ENCODE measurements at regions not wholly inside any gene's neighbourhood (a gene's known extent, or its start where the extent isn't known, plus 50 kb on each side); places are given as distances from the start of the nearest gene placed in this dataset.
A peak's percentile ranks its signal among the peaks of the same experiment; 100 is the strongest.

DNA sequence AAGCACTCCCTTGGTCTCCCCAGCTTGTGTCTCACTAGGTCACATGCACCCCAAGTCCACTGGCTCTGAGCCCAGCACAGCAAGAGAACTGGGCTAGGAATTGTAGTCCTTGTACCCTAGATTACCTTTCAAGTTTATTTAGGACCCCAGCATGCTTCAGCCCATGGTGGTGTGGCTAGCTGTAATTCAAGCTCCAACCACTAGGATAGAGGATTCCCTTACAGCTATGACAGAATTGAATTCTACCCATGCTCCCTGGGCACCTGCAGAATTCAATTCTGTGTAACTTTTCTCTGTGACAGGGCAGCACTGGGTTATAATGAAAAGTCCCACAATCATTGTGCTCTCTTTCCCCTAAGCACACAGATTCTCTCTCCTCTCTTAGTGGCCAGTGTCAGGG is 253.8 kb upstream of the DMD start:
- DNase-seq (ENCODE audit: low spot score), result no peak

DNA sequence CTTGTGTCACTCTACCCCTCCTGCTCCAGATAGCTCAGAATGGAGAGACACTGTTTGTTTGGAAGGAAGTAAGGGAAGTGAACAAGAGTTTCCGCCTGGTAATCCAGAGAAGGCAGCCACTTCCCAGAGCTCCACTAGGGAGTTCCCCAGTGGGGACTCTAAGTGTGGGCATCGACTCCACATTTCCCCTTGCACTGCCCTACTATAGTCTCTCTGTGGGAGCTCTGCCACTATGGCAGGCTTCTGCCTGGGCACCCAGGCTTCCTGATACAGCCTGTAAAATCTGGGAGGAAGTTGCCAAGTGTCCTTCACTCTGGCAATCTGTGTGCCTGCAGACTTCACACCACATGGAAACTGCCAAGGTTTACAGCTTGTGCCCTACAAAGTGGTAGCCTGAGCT is 245.8 kb upstream of the DMD start:
- no peak for DNase-seq (ENCODE audit: low spot score)

DNA sequence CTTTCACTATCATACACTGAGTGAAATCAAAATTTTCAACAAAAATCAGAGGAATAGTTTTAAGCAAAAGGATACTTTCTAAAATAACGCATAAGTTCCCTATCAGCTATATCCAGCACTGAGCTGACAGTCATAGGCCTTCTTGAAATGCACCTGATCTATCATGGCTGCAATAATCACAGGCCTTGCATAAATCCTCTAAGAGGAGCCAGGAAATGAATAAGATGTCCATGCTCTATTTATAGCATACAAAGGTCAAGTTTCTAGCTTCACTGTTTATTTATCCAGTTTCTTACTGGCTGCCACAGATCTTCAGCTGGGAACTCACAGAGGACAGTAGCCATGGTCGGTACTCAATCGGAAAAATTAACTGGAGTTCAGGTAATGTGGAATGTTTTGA is 235.9 kb upstream of the DMD start:
- no peak for DNase-seq (ENCODE audit: low spot score)

DNA sequence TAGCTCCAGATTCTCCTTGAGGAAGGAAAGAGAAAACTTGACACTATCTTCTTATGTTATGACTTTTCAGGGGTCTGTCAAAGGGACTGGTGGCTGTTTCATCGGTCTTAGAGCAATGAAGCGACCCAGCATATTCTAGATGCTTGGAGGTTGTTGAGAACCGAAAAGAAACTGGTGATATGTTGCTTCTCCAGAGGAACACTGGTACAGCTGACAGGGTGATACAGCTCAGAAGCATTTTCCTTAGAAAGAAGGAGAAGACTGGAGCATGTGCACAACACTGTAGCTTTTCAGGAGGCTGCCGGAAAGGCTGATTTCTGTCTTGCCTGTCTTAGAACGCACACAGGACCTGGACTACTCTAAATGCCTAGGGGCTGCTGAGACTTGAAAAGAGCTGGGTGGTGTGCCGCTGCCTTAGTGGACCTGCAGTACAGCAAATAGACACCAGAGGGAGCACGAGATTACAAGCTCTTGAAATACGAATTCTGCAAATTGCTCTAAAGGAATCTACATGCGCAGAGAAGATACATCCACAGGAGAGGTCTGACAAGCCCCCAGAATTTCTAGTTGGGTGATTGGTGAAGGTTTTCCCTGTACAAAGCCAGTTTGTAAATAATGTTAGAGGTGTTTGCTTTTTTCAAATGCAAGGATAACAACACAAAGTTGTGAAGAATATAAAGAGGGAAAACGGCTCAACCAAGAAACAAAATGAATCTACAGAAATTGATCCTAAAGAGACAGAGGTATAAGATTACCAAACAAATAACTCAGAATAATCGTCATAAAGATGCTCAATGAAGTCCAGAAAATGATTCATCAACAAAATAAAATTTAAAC is 223.1 kb upstream of the DMD start:
- DNase-seq (ENCODE audit: low spot score), result peak; percentile 57

- no peak for DNase-seq (ENCODE audit: low spot score)
Measured at GRCh38 chrX:33416273-33416805, 205.0 kb upstream of the DMD start.

DNA sequence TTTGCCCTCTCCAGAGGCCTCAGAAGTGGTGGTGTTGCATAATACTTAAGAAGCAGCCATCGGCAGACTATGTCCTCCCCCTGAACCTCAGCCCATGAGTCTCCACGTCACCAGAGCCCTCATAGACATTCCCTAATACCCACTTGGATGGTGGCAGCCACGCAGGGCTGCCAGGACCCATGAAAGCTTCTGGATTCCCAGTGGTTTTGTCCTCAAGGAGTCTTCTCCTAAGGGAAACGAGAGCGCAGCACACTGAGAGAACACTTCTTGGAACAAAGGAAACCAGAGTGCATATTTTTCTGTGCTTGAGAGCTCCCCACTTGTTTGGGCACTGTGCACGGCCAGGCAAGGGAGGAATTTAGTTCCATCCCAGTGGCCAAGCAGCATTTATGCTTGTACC is 204.1 kb upstream of the DMD start:
- no peak for DNase-seq (ENCODE audit: low spot score)

GRCh38 chrX:33385546-33385945 is 174.2 kb upstream of the DMD start:
- DNase-seq (ENCODE audit: low spot score), result no peak

DNA sequence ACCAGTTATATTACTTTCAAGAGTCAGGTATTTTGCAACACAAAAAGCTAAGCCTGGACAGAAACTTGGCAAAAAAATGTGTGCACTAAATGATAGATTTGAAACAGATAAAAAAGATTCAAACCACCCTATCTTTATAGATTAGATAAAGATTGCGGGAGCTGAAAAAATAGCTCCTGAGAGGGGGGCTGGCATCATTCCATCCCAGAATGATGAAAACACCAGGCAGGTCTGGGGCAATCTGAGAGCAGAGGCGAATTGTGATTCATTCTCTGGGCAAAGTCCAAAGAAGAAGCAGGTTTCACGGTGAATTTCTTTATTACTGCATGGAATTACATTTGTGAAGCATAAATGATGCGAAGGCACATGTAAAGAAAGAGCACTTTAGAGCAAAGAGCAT is 168.5 kb upstream of the DMD start:
- no peak for DNase-seq (ENCODE audit: low spot score)

DNA sequence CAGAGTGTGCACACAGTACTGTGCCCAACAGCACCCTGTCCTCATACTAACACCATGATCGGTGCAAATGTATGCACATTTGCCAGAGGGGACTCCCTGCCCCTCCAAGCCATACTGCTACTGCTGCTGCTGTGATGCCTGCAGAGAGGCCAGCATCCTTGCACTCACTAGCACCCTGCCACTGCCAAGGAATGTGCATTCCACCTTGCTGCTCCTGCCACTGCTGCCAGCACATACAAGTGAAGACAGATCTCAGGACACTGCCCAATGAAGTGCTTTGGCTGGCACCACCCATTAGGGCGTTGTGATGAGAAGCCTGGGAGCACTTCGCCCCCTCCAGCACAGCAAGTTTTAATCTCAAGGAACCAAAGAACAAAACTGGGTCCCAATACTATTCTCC is 146.3 kb upstream of the DMD start:
- no peak for DNase-seq (ENCODE audit: low spot score)

GRCh38 chrX:33339219-33339618 is 127.9 kb upstream of the DMD start:
- DNase-seq (ENCODE audit: low spot score), result no peak

DNA sequence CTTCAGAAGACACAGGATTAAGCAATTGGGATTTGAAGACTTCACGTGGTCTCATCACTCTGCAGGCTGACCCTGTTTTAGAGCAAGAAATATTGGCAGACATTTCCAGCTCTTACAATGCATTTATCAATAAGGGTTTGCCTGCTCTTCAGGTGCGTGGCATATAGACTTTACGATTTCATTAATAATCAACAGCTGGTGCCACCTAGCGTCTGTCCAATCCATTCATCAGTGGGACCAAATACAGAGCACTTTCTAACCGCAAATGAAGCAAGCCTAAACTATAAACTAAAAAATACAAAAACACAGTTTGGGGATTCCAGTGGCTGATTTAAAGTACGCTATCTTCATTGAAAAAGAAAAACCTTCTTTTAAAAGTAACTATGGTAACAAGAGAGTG is 125.4 kb upstream of the DMD start:
- DNase-seq (ENCODE audit: low spot score), result peak; percentile 8

- no peak for DNase-seq (ENCODE audit: low spot score)
Measured at GRCh38 chrX:33333271-33333670, 121.9 kb upstream of the DMD start.

DNA sequence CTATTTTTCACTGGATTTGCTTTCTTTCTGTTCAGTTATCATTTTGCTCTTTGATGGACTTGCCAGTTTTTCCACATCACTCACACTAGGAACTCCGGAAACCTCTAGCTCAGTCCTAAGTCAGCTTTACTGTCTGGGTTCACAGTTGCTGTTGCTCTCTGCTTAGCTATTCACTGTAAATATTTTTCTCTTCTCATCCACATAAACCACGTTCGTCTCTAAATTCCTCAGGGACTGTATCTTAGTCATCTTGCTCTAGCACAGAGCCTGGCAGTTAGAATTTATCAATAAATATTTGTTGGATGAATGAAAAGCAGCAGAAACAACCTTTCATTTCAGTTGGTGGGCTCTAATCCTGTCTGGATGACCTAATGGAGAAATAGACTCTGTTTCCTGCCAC is 119.4 kb upstream of the DMD start:
- DNase-seq (ENCODE audit: low spot score), result no peak

DNA sequence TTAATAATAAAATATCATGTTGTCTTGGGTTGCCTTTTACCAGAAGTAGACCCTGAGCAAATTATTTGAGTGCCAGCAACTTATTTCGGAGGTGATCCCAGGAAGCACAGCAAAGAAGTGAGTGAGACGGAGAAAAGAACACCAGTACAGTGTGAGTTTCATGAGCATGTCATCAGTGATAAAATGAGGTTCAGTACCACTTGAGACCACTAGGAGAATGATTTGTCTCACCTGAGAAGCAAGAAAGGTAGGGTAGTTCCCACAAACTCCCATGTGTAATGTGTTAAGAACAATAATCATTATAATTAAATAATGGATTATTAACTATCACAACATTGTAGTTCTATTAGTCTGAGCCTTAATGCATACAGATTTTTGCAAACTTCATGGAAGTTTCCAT is 112.8 kb upstream of the DMD start:
- DNase-seq (ENCODE audit: low spot score), result no peak

DNA sequence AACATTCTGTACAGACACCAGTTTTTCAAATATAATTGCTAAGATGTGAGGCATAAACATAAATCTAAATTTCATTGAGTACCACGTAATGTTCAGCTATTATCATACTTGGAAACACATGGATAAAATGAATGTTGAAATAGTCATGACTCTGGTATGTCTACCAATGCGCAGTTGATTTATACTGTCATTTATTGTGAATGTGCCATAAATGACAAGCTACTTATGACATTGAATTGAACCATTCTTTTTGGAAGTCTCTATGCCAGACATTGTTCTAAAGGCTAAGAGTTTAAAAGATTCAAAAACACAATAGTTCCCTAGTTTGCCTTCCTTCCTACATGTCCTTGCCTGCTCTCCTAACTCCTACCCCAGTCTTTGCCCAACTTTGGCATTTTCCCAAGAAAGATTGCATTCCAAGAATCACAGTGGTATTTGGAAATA is 96.6 kb upstream of the DMD start:
- no peak for DNase-seq (ENCODE audit: low spot score)

GRCh38 chrX:33298622-33299021 is 87.3 kb upstream of the DMD start:
- DNase-seq (ENCODE audit: low spot score), result no peak

DNA sequence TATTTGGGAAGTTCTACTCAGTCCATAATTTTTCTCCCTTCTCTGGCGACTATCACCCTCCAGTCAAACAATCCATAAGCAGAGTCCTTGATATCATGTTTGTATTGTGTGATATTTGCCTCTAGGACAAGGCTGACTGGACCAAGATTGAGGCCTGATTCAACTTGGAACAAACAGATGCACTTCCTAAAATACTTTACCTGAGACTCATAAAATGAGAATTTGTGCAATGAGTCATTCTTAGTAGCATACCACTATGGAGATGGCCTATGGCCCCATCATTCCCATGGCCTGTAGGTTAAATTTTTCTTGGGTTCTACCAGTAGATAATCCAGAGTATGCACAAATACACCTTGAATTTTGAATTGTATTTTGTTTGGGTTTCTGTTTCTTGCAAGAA is 74.2 kb upstream of the DMD start:
- peak; percentile 1 for DNase-seq (ENCODE audit: low spot score)

- DNase-seq (ENCODE audit: low spot score), result no peak
Measured at GRCh38 chrX:33277046-33277445, 65.7 kb upstream of the DMD start.

- no peak for DNase-seq (ENCODE audit: low spot score)
Measured at GRCh38 chrX:33273535-33273934, 62.2 kb upstream of the DMD start.

GRCh38 chrX:33272986-33273385 is 61.6 kb upstream of the DMD start:
- no peak for DNase-seq (ENCODE audit: low spot score)
